HCT116 (cell line): ENCODE measurements at regions not wholly inside any gene's neighbourhood (a gene's known extent, or its start where the extent isn't known, plus 50 kb on each side); places are given as distances from the start of the nearest gene placed in this dataset.
A peak's percentile ranks its signal among the peaks of the same experiment; 100 is the strongest.

ENCODE experiments used
- ATAC-seq: fragments of 200-7000 bp; cut with Tn5 transposase; 2 replicates; pipeline ENCODE4 v1.9.1; 2020; ENCODE audit warnings: mild to moderate bottlenecking, moderate library complexity
- BruUV-seq: library from RNA; stranded (reverse); fragments of 400-500 nt; replicated peaks from 2 replicates; lab custom pipeline; 2021; lab: Mats Ljungman, UMichigan
- CTCF ChIA-PET: fragments of 300-600 bp; sonication (Branson Sonifier 250); formaldehyde crosslinking; loops from one replicate; lab custom pipeline; 2021; ENCODE audit warnings: antibody characterized with exemption; lab: Charles Lee
- POLR2A ChIA-PET: fragments of 300-600, 350-600 bp; sonication (Branson Sonifier 250); formaldehyde crosslinking; loops from one replicate; lab custom pipeline; 2021; ENCODE audit warnings: antibody characterized with exemption; lab: Charles Lee
- RAD21 ChIA-PET, 2 experiments: fragments of 300-600 bp; sonication (Branson Sonifier 250); formaldehyde crosslinking; loops; one replicate each; lab custom pipeline; 2023; ENCODE audit warnings: low total read pairs in 2 of 2; ENCODE audit not compliant: uncharacterized antibody in 2 of 2, unreplicated experiment in 2 of 2, low non-redundant PET in 1 of 2; lab: Charles Lee
- DNase-seq: peaks from one replicate; pipeline ENCODE4 v3.0.0-alpha.2; 2010; ENCODE audit warnings: low read depth, low spot score
- H2AFZ ChIP-seq: fragments of 200-600 bp; shearing (Covaris generic), sonication (generic); 2 replicates; pipeline ENCODE4 v1.6.1; 2017; ENCODE audit warnings: low read depth, mixed run types, mixed read lengths, antibody characterized with exemption, low read length; ENCODE audit not compliant: poor library complexity, severe bottlenecking
- H3K27ac ChIP-seq: 2 replicates; pipeline ENCODE4 v1.5.1; 2012; ENCODE audit warnings: low read depth, low read length
- H3K27me3 ChIP-seq: fragments of 200-600 bp; sonication (generic); 2 replicates; pipeline ENCODE4 v1.6.1; 2016; ENCODE audit warnings: mixed run types, low read length, mixed read lengths; ENCODE audit not compliant: insufficient read depth
- H3K36me3 ChIP-seq, 2 experiments: fragments of 200-500 bp in 1 of 2; fragments of 200-600 bp in 1 of 2; sonication (Bioruptor generic) in 1 of 2; sonication (generic) in 1 of 2; 2 replicates each; pipeline versions ENCODE4 v1.5.1 to v1.6.1; 2014 to 2016; ENCODE audit warnings: low read length in 2 of 2, inconsistent platforms in 1 of 2, mixed read lengths in 1 of 2, mixed run types in 1 of 2; ENCODE audit not compliant: insufficient read depth in 2 of 2, control insufficient read depth in 1 of 2
- H3K4me1 ChIP-seq, 2 experiments: fragments of 200-600 bp in 1 of 2; sonication (generic) in 1 of 2; 2 replicates each; pipeline versions ENCODE4 v1.5.1 to v1.6.1; 2012 to 2017; ENCODE audit warnings: low read length in 2 of 2, inconsistent platforms in 1 of 2, mild to moderate bottlenecking in 1 of 2, mixed read lengths in 1 of 2, mixed run types in 1 of 2, moderate library complexity in 1 of 2; ENCODE audit not compliant: insufficient read depth in 2 of 2, control insufficient read depth in 1 of 2
- H3K4me2 ChIP-seq: fragments of 200-600 bp; sonication (generic); 2 replicates; pipeline ENCODE4 v1.6.1; 2017; ENCODE audit warnings: mixed run types, low read length, mixed read lengths
- H3K4me3 ChIP-seq, 2 experiments: fragments of 200-600 bp in 1 of 2; sonication (generic) in 1 of 2; replicated peaks in 1 of 2; 2 replicates each; pipeline ENCODE4 v1.5.1; 2011 to 2016; ENCODE audit warnings: low read length in 2 of 2, control low read depth in 1 of 2, low read depth in 1 of 2, mild to moderate bottlenecking in 1 of 2, mixed read lengths in 1 of 2, mixed run types in 1 of 2
- H3K79me2 ChIP-seq: fragments of 200-600 bp; sonication (generic); 2 replicates; pipeline ENCODE4 v1.6.1; 2017; ENCODE audit warnings: mild to moderate bottlenecking, mixed run types, low read length, moderate library complexity, mixed read lengths; ENCODE audit not compliant: insufficient read depth
- H3K9ac ChIP-seq: fragments of 200-600 bp; sonication (generic); 2 replicates; pipeline ENCODE4 v1.6.1; 2016; ENCODE audit warnings: low read length, mixed read lengths
- H3K9me2 ChIP-seq: fragments of 200-600 bp; sonication (generic), shearing (Covaris generic); 2 replicates; pipeline ENCODE4 v1.6.1; 2017; ENCODE audit warnings: mixed run types, mild to moderate bottlenecking, moderate library complexity; ENCODE audit not compliant: insufficient read depth
- H3K9me3 ChIP-seq, 2 experiments: fragments of 200-500 bp in 1 of 2; fragments of 200-600 bp in 1 of 2; sonication (Bioruptor generic) in 1 of 2; sonication (generic) in 1 of 2; 2 replicates each; pipeline ENCODE4 v1.6.1; 2014 to 2017; ENCODE audit warnings: low read length in 2 of 2, mixed read lengths in 2 of 2, inconsistent platforms in 1 of 2, low read depth in 1 of 2, mild to moderate bottlenecking in 1 of 2, mixed run types in 1 of 2, moderate library complexity in 1 of 2; ENCODE audit not compliant: control insufficient read depth in 1 of 2, insufficient read depth in 1 of 2
- H4K20me1 ChIP-seq: fragments of 200-600 bp; sonication (generic), shearing (Covaris generic); 2 replicates; pipeline ENCODE4 v1.6.1; 2017; ENCODE audit warnings: mixed run types, mild to moderate bottlenecking, moderate library complexity; ENCODE audit not compliant: insufficient read depth
- CBX3 ChIP-seq: IDR thresholded peaks from 2 replicates; pipeline ENCODE4 v1.6.1; 2012; ENCODE audit warnings: low read depth
- CEBPB ChIP-seq: IDR thresholded peaks from 2 replicates; pipeline ENCODE4 v1.6.1; 2012; ENCODE audit warnings: low read depth
- EGR1 ChIP-seq: IDR thresholded peaks from 2 replicates; pipeline ENCODE4 v1.6.1; 2012; ENCODE audit warnings: low read depth
- ELF1 ChIP-seq: IDR thresholded peaks from 2 replicates; pipeline ENCODE4 v1.6.1; 2012; ENCODE audit warnings: low read depth, borderline replicate concordance
- EZH2 ChIP-seq: fragments of 200-600 bp; sonication (generic); IDR thresholded peaks from 2 replicates; pipeline ENCODE4 v1.6.1; 2017; ENCODE audit warnings: antibody characterized with exemption, mixed run types
- EZH2phosphoT487 ChIP-seq: fragments of 200-600 bp; IDR thresholded peaks from 2 replicates; pipeline ENCODE4 v1.6.1; 2018; ENCODE audit warnings: antibody characterized with exemption, borderline replicate concordance
- JUND ChIP-seq: IDR thresholded peaks from 2 replicates; pipeline ENCODE4 v1.6.1; 2012
- POLR2A ChIP-seq: IDR thresholded peaks from 2 replicates; pipeline ENCODE4 v1.7.0; 2011; ENCODE audit warnings: borderline replicate concordance; ENCODE audit not compliant: insufficient read depth, insufficient read length; ENCODE audit errors: extremely low read depth
- POLR2AphosphoS5 ChIP-seq: IDR thresholded peaks from 2 replicates; pipeline ENCODE4 v1.6.1; 2011; ENCODE audit warnings: mild to moderate bottlenecking, low read depth, low read length, moderate library complexity
- RAD21 ChIP-seq: IDR thresholded peaks from 2 replicates; pipeline ENCODE4 v1.6.1; 2012; ENCODE audit warnings: low read depth, mild to moderate bottlenecking
- SIN3A ChIP-seq: IDR thresholded peaks from 2 replicates; pipeline ENCODE4 v1.6.1; 2012; ENCODE audit warnings: low read depth
- SP1 ChIP-seq: IDR thresholded peaks from 2 replicates; pipeline ENCODE4 v1.6.1; 2012; ENCODE audit warnings: low read depth
- SRF ChIP-seq: IDR thresholded peaks from 2 replicates; pipeline ENCODE4 v1.6.1; 2012; ENCODE audit warnings: low read depth
- TCF7L2 ChIP-seq: IDR thresholded peaks from 2 replicates; pipeline ENCODE4 v1.7.0; 2011; ENCODE audit warnings: borderline replicate concordance, inconsistent platforms; ENCODE audit not compliant: insufficient read depth, insufficient read length; ENCODE audit errors: extremely low read depth
- ZFX ChIP-seq: fragments of 450-650 bp; IDR thresholded peaks from 2 replicates; pipeline ENCODE4 v1.6.1; 2017
- ZNF274 ChIP-seq: fragments of 200-500 bp; sonication (Bioruptor generic); IDR thresholded peaks from 2 replicates; pipeline ENCODE4 v1.6.1; 2014; ENCODE audit warnings: mild to moderate bottlenecking, low read depth, low read length, inconsistent platforms
- intact Hi-C: fragments of 100-400 bp; cut with micrococcal nuclease; formaldehyde crosslinking; loops from 2 replicates; pipeline ENCODE4 v1.10.0; 2022
- TF ChIP-seq, protein P1 (sequence below), 3 experiments: fragments of 200-600 bp in 1 of 3; sonication (generic) in 1 of 3; IDR thresholded peaks in 2 of 3; conservative IDR thresholded peaks in 1 of 3; 2 replicates each; pipeline ENCODE4 v1.5.1; 2012 to 2017; ENCODE audit warnings: low read depth in 2 of 3, low read length in 2 of 3, antibody characterized with exemption in 1 of 3, borderline replicate concordance in 1 of 3, control low read depth in 1 of 3, mild to moderate bottlenecking in 1 of 3, mixed read lengths in 1 of 3, mixed run types in 1 of 3, moderate library complexity in 1 of 3; ENCODE audit not compliant: insufficient read depth in 1 of 3
- TF ChIP-seq, protein P2 (sequence below): IDR thresholded peaks from 2 replicates; pipeline ENCODE4 v1.6.1; 2012

DNA sequence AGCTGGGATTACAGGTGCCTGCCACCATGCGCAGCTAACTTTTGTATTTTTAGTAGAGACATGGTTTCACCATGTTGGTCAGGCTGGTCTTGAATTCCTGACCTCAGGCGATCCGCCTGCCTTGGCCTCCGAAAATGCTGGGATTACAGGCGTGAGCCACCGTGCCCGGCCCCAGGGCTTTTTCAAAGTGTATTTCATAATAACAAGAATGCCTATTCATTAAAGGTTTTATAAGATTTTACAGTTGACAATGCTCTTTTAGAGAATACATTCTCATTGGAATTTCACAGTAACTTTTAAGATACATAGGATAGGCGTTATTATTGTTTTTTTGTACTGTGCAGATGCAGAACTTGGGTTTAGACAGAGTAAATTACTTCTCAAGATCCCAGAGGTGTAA, 52.6 kb upstream of the PTPRK start:
- H3K27me3 ChIP-seq = no peaks in the 10 kb centered on the region

DNA sequence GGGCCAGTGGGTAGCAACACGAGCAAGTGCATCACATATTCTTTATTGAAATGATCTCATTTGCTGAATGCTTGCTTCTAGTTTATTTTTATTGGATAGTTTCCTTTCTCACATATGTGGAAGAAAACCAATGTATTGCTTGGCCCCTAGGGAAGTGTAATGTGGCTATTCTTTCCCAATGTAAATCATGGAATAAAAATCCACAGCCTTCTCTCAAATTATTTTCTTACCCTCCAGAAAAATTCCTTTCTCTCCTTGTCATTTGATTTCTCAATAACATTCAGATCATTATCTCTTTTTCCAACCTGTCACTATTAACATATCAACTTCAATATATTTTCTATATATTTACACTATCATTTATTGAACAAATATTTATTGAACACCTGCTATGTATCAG, 51.9 kb upstream of the PTPRK start:
- H3K4me1 ChIP-seq = peaks cover 15 to 26% of the 10 kb centered on the region in 2 experiments
- H3K27me3 ChIP-seq = no peaks in the 10 kb centered on the region
- H3K4me3 ChIP-seq = no peak overlapping the region
- no peak overlapping the region for H3K4me2 ChIP-seq
- no peaks in the 10 kb centered on the region for H3K79me2 ChIP-seq
- CTCF ChIA-PET = no interaction called here
- BruUV-seq = no TSS peak
- no peaks in the 10 kb centered on the region for H4K20me1 ChIP-seq
- RAD21 ChIA-PET = no interaction called here
- no peaks in the 10 kb centered on the region for H3K36me3 ChIP-seq
- H3K27ac ChIP-seq = no peak overlapping the region
- H3K9me2 ChIP-seq = no peaks in the 10 kb centered on the region
- no peak for ATAC-seq
- intact Hi-C loops = no loop called here
- no peak overlapping the region for H3K9ac ChIP-seq
- peak overlapping the region; percentile 26 for H2AFZ ChIP-seq
- DNase-seq = no peak
- H3K9me3 ChIP-seq = no peaks in the 10 kb centered on the region
- POLR2A ChIA-PET = no interaction called here
- TF ChIP-seq POLR2AphosphoS5 = no peak
- TF ChIP-seq TCF7L2 = no peak
- TF ChIP-seq CBX3 = no peak
- no peak for TF ChIP-seq SIN3A
- TF ChIP-seq CEBPB = no peak
- TF ChIP-seq EZH2phosphoT487 = no peak
- no peak for TF ChIP-seq ZNF274
- TF ChIP-seq, protein P1, sequence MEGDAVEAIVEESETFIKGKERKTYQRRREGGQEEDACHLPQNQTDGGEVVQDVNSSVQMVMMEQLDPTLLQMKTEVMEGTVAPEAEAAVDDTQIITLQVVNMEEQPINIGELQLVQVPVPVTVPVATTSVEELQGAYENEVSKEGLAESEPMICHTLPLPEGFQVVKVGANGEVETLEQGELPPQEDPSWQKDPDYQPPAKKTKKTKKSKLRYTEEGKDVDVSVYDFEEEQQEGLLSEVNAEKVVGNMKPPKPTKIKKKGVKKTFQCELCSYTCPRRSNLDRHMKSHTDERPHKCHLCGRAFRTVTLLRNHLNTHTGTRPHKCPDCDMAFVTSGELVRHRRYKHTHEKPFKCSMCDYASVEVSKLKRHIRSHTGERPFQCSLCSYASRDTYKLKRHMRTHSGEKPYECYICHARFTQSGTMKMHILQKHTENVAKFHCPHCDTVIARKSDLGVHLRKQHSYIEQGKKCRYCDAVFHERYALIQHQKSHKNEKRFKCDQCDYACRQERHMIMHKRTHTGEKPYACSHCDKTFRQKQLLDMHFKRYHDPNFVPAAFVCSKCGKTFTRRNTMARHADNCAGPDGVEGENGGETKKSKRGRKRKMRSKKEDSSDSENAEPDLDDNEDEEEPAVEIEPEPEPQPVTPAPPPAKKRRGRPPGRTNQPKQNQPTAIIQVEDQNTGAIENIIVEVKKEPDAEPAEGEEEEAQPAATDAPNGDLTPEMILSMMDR (IDR thresholded peaks at IDR 0.05 in 2 of 3, conservative IDR thresholded peaks at IDR 0.05 in 1 of 3; ENCODE audit: borderline replicate concordance in 1 of 3, insufficient read depth in 1 of 3, low read depth in 2 of 3, low read length in 2 of 3) = no peak
- no peak for TF ChIP-seq EGR1
- TF ChIP-seq POLR2A = no peak
- TF ChIP-seq SRF = no peak
- TF ChIP-seq ELF1 = no peak
- TF ChIP-seq EZH2 = no peak
- TF ChIP-seq RAD21 = no peak
- TF ChIP-seq SP1 = no peak
- TF ChIP-seq JUND = no peak
- no peak for TF ChIP-seq ZFX

More for the DNA sequence above, 52.6 kb upstream of the PTPRK start:
- Histone ChIP-seq H3K4me1 (peaks cover 15 to 24% of the 10 kb centered on the region in 2 experiments), H3K4me3 (no peak overlapping the region), H3K9me3 (no peaks in the 10 kb centered on the region)
- RAD21 ChIA-PET = no interaction called here
- CTCF ChIA-PET = no interaction called here
- no TSS peak for BruUV-seq
- TF ChIP-seq POLR2A = no peak
- TF ChIP-seq, protein P2, sequence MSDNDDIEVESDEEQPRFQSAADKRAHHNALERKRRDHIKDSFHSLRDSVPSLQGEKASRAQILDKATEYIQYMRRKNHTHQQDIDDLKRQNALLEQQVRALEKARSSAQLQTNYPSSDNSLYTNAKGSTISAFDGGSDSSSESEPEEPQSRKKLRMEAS = no peak
- TF ChIP-seq RAD21 = no peak
- TF ChIP-seq, all 23 proteins: peak for 0
- H4K20me1 ChIP-seq = no peaks in the 10 kb centered on the region
- no peaks in the 10 kb centered on the region for H3K9me2 ChIP-seq
- no peak overlapping the region for H2AFZ ChIP-seq
- no peaks in the 10 kb centered on the region for H3K79me2 ChIP-seq
- ATAC-seq (no peak), DNase-seq (no peak)
- no peaks in the 10 kb centered on the region for H3K36me3 ChIP-seq
- H3K27ac ChIP-seq = no peak overlapping the region
- H3K9ac ChIP-seq = no peak overlapping the region
- POLR2A ChIA-PET = no interaction called here
- intact Hi-C loops = no loop called here
- no peak overlapping the region for H3K4me2 ChIP-seq
